DOHH2 (cell line): ENCODE measurements at regions not wholly inside any gene's neighbourhood (a gene's known extent, or its start where the extent isn't known, plus 50 kb on each side); places are given as distances from the start of the nearest gene placed in this dataset.

ENCODE experiments used
- CTCF ChIP-seq: fragments of 200-600 bp; sonication (generic); IDR thresholded peaks from one replicate; pipeline ENCODE4 v1.5.1; 2014; ENCODE audit warnings: antibody characterized with exemption, mild to moderate bottlenecking, low read depth, low read length; ENCODE audit not compliant: poor library complexity, severe bottlenecking
- EZH2phosphoT487 ChIP-seq: fragments of 200-600 bp; sonication (generic); IDR thresholded peaks from 2 replicates; pipeline ENCODE4 v1.6.1; 2017; ENCODE audit warnings: borderline replicate concordance, mild to moderate bottlenecking, antibody characterized with exemption, low read length, moderate library complexity, mixed read lengths

DNA sequence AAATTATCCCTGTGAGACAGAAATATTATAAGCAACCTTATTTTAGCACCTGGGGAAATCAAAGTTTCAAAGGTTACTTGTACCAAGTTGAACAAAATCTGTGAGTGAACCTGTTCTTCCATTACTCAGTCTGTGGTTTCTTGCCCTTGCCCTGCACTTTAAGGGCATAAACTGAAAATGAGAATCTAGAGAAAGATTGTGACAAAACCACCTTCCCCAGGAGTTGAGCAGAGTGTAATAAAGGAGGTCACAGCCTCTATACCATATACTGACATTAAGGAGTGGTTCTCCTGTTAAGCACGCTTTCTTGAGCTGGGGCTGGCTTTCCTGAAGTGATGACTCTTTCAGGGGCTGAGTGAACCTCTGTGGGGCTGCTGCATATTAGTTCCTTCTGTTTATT, 143.4 kb downstream of the PDCD6IP start:
- TF ChIP-seq CTCF (no peak), EZH2phosphoT487 (no peak)
